ENCODE measurements at regions not wholly inside any gene's neighbourhood (a gene's known extent, or its start where the extent isn't known, plus 50 kb on each side); places are given as distances from the start of the nearest gene placed in this dataset.

- TF ChIP-seq POLR2A (IDR thresholded peaks at IDR 0.05): no peak
- TF ChIP-seq EP300 (IDR thresholded peaks at IDR 0.05): no peak
- TF ChIP-seq CTCF (IDR thresholded peaks at IDR 0.05): no peak
- no peak for TF ChIP-seq POLR2AphosphoS5 (IDR thresholded peaks at IDR 0.05)
These were observed 146.7 kb upstream of the NFIA start for GRCh38 chr1:60935599-60936110.

Data from suprapubic skin (tissue), 4 donors.